ENCODE measurements at regions not wholly inside any gene's neighbourhood (a gene's known extent, or its start where the extent isn't known, plus 50 kb on each side); places are given as distances from the start of the nearest gene placed in this dataset.

DNA sequence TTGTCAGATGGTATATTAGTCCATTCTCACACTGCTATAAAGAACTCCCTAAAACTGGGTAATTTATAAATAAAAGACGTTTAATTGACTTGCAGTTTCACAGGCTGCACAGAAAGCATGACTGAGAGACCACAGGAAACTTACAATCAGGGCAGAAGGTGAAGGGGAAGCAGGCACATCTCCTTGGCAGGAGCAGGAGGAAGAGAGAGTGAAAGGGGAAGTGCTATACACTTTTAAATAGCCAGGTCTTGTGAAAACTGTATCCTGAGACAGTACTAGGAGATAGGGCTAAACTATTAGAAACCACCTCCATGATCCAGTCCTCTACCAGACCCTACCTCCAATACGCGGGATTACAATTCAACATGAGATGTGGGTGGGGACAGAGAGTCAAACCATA, 193.9 kb upstream of the KCNG1 start:
- no peak for DNase-seq

DNA sequence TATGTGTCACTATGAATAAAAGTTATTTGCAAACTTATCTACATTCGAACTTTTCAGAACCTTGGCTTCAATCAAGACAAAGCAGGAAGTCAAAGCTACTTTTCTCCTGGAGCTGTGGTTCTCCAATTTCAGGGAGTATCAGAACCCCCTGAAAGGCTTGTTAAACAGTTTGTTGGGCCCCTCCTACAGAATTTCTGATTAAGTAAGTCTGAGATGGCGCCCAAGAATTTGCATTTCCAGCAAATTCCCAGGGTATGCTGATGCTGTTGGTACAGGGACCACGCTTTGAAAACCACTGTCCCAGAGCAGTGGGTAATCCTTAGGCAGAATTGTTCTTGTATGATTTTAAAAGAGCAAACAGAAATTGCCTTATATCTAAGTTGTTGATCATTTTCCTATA, 189.9 kb upstream of the KCNG1 start:
- no peak for DNase-seq

DNA sequence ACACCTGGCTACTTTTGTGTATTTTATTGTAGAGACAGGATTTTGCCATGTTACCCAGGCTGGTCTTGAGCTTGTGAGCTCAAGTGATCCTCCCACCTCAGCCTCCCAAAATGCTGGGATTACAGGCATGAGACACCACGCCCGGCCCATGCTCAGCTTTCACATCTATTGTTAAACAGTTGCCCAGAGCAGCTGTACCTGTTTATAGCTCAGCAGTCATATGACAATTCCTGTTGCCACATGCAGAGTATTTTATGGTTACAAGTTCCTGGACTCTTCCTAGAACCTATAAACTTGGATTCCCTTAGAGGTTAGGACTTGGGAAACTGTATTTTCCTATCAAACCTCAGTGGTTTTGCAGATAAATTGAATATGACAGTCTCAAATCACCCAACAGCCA, 188.3 kb upstream of the KCNG1 start:
- DNase-seq, result no peak

DNA sequence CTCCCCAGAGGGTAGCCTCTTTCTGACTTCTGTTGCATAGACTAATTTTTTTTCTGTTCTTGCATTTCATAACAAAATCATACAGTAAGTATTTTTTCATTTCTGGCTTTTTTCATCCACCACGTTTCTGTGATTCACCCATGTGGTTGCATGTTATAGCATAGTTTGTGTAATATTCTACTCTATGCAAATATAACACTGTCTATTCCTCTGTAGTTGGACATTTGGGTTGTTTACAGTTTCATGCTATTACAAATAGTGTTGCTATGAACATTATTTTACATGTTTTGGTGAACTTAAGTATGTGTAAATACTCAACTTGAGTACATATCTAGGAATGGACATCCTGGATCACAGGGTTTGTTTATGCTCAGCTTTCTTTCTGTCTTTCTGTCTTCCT, 187.2 kb upstream of the KCNG1 start:
- DNase-seq, result no peak

DNA sequence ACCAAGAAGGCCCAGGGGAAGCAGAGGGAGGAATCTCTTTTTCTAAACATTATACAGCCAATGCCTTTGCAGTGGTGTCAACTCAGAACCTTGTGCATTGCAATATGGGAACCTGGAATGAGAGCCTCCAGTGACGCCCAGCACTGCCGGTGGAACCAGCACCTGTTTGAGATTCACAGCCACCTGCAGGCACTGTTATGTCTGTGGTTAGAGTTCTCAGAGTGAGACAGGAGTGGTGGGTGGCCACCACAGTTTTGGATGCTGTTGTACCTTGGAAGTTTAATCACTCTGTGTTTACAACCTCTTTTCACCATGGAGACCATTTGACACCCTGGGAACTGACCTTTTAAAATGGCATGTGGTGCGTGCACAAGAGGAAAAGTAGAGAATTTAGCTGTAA, 185.3 kb upstream of the KCNG1 start:
- DNase-seq, result no peak

DNA sequence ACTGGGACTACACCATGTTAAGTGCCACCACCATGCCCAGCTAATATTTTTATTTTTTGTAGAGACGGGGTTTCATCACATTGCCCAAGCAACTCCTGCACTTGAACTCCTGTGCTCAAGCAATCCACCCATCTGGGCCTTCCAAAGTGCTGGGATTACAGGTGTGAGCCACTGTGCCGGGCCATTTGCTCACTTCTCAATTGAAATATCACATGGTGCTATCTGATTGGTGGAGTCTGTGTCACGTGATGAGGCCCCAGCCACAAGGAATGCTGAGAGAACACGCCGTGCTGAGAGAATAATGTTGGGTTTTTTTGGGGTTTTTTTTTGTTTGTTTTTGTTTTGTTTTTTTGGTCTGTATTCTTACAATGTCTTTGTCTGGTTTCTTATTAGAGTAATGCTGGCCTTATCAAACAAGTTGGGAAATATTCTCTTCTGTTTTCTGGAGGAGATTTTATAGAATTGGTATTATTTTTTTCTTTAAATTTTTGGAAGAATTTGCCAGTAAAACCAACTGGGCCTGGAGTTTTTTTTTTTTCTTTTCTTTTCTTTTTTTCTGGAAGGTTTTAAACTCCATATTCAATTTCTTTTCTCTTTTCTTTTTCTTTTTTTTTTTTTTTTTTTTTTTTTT, 183.2 kb upstream of the KCNG1 start:
- no peak for DNase-seq

DNA sequence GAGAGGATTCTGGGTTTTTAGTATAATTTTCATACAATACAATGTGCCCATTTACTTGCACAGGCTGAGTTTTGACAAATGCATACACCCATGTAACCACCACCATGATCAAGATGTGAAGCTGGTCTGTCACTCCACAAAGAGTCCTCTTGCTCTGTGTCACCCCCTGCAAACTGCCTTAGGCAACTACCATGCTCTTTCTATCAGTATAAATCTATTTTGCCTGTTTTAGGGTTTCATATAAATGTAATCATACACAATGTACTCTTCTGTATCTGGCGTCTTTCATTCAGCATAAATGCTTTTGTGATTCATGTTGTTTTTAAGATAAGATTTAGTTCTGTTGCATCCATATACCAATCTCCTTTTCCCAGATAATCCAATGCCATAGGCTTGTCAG, 181.9 kb upstream of the KCNG1 start:
- DNase-seq, result no peak

DNA sequence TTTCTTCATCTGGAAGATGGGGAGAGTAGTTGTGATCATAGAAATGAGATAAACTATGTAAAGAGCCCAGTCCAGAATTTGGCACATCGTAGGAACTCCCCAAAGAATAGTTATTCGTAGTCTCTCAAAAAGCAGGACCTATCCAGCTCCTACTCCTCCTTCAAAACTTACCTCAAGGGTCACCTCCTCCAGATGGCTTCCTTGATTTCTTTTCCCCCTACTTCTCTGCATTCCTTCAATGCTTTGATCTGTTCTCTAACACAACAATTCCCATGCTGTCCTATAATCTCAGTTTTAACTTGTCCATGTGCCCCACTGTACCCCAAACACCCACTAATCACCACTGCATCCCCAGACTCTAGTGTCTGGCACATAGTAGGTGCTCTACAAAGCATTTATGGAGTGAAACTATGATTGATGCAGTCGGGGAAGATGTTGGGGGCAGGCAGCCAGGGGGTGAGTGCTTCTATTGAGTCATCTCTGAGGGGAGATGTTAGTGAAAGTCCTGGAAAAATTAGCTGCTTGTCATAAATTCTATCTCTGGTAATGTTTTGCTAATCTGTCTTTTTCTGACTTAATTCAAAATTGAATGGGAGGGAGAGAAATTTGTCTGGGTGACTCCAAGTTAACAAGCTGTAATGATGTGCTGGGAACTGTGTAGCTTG, 181.3 kb upstream of the KCNG1 start:
- no peak for DNase-seq

DNA sequence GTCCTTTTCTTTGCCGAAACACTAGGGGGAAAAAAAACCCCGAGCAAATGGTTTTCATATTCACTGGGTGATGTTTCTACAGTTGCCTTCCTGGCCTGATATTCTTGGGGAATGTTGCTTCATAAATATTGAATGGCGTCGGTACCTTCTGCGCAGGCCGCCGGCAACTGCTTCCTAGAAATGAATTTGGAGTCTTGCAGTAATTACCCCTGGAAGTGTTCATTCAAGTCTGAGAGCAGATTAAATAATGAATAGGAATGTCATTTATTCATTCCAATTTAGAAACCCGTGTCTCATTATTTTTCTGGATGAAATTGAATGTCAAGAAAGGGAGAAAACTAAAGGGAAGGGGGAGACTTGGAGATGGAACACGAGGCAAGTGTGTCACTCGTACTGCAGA, 179.4 kb upstream of the KCNG1 start:
- no peak for DNase-seq

DNA sequence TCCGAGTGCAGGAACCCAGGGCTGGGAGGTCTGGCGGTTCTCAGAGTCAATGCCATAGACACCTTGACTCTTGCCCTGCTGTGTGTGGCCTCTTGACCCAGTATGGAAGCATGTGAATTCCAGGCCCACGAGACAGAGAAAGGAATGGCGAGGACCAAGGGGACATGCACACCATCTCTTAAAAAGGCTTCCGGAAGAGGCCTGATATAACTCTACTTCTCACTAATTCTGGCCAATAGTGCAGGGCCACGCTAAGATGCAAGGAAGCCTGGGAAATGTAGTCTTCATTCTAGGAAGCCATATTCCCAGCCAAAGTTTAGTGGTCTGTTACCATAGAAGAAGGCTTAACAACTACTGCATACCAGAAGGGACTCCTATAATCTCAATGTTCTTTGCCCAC, 177.0 kb upstream of the KCNG1 start:
- DNase-seq, result no peak

DNA sequence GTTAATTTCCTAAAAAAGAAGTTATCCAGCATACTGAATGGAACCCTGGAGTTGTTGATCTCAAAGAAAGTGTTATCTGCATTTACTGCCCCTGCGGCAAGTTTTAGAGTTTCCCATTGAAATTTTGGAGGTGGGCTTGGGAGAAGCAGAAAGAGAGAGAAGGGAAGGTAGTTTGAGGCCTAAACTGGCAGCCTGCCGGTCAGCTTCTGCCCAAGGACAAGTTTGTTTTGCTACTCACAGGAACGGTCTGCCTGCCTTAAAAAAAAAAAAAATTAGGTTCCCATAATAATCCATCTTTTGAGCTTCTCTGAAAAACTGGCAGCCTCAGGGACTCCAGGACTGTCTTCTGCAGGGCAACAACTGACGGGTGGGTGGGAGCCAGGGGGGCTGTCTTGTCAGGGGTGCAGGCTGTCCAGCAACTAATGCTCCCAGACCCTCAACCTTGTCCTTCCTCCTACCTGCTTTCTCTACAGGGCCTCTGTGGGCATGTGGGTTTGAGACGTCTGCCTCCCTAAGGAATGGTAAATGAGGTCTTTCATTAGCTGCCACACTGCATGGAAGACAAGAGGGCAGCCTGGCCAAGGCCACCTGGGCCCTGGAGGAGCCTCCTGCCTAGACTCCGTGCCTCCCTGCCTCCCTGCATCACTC, 176.1 kb upstream of the KCNG1 start:
- no peak for DNase-seq

DNA sequence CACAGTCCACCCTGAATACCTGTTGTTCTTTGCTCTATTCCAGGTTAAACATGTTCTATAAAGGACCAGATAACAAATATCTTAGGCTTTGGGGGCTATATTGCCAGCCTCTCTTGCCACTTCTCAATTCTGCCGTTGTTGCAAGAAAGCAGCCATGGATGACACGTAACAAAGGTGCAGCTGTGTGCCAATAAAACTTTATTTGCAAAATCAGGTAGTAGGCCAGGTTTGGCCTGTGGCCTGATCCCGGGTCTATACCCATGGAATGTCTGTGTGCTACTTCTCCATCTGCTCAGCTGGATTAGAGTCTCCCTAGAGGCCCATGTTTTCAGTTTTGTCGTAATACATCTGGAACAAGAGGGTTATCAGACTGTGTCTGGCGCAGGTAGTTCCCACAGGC, 175.3 kb upstream of the KCNG1 start:
- no peak for DNase-seq

DNA sequence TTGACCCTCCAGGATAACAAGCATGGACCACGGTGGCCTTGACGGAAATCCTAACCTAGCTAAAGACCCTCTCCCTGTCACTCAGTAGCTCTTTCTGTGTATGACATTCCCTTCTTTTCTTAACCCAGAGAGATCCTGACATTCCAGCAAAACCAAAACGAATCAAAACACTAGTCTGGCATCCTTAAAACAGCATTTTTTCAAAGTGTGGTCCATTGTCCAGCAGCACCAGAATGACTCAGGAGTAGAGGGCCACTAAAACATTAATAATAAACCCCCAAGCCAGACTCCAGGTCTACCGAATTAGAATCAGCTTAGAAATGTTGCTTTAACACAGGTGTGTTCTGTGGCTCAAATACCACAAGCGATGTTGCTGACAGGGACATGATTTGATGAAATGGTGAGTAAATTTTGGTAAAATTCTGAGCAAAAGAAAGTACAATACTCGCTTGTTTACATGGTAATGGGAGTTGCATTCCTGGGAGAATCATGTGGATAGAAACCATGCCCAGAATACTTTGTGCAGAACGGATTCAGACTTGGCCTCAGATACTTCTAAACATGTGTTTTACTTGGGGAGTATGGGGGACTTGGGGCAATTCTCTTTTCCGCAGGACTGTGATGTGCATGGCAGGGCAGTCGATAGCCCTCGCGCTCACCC, 174.2 kb upstream of the KCNG1 start:
- no peak for DNase-seq

DNA sequence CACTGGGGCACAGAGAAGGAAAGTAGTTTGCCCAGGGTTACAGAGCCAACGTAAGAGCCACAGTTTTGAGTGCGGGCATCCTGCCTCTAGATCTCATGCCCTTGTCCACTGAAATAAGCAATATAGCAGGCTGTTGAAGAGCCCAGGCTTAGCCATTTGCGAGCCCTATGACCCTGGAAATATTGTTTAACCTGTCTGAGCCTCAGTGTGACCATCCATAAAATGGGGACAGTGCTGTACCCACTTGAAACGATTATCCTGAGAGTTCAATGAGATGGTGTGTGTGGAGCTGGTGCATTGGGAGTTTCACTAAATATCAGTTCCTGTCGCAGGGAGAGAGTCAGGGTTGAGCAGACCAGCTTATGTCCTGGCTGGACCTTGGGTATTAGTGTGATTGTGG, 173.1 kb upstream of the KCNG1 start:
- DNase-seq, result no peak

DNA sequence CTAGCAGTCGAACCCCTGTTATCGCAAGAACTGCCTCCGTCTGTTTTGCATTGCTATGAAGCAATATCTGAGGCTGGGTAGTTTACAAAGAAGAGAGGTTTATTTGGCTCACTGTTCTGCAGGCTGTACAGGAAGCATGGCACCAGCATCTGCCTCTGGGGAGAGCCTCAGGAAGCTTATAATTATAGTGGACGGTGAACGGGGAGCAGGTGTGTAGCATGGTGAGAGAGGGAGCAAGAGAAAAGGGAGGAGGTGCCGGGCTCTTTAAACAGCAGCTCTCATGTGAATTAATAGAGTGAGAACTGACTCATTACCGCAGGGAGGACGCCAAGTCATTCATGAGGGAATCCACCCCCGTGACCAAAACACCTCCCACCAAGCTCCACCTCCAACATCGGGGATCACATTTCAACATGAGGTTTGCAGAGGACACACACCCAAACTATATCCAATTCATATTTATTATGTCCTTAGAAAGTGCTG, 172.6 kb upstream of the KCNG1 start:
- DNase-seq, result no peak

DNA sequence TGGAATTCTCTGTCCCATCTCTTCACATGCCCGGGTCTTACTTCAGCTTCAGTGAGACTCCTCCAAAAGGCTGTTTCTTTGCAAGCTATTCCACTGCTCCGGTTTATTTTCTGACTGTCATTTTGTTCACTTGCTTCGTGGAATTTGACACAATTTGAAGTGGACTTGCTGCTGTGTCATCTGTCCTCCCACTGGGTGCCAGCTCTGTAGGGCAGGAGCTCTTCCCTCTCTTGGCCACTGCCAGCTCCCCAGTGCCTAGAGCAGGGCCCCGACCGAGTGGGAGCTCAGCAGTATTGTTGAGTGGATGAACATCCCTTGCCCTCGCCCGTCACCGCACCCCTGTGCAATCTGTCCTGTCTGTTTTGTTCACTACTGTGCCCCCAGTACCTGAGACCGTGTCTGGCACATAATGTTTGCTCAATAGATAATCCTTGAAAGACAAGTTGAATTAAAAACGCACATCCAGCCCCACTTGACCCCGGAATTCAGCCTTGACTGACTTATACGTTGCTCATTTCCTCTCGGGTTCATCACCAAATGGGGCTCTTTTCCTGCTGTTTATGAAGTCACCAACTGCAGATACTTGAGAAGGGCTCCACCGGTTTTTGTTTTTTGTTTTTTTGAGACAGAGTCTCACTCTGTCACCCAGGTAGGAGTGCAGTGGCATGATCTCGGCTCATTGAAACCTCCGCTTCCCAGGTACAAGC, 170.3 kb upstream of the KCNG1 start:
- DNase-seq, result no peak

DNA sequence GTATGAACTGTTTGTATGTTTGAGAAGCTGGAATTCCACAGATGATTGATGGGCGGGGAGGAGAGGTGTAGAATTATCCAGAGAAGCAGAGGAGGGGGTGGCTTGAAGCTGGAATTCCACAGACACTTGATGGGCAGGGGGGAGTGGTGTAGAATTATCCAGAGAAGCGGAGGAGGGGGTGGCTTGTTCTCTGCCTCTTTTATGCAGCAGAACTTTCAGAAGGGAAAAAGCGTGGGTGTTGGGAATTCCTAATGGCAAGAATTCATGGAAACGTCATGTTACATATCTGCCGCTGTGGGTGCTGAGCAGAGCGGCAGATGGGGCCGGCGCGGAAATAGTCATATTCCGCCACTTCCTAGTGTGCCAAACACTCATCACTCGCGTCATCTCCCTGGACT, 167.9 kb upstream of the KCNG1 start:
- DNase-seq, result no peak

DNA sequence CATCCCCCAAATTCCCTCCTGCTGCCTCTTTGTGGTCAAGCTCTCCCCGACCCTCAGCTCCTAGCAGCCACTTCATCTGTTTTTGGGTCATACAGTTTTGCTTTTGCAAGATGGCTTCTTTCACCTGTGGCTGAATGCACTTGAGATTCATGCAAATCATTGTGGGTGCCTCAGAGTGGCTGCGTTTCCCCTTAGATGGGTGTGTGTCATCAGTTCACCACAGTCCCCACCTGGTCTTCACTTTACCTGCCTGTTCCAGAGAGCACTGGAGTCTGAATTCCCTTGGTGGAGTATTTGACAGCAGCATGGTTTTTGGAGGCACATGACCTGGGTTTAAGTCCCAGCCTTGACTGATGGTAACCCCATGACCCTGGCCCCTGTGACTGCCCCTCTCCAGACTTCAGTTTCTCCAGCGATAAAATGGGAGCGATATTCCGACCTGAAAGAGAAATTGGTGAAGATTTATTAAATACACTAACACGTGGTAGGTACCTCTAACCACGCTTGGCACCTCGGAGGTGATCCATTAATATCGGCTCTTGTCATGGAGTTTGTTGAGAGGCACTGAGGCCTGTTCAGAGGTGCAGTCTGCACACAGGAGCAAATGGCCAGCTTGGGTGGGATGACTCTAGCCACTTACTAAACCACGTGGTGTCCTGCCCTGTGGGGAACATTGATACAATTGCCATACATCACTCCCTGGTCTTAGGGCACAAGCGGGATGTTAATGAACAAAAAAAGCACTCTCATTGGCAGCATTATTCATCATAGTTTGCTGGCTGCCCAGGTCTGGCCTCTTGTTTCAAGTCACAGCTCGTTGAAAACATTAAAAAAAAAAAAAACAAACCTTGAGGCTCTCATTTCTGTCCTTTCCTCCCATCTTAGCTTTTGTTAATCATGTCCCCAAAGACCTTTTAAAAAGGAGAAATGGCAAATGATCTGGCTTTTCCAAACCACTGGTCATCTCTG, 167.2 kb upstream of the KCNG1 start:
- DNase-seq, result no peak

DNA sequence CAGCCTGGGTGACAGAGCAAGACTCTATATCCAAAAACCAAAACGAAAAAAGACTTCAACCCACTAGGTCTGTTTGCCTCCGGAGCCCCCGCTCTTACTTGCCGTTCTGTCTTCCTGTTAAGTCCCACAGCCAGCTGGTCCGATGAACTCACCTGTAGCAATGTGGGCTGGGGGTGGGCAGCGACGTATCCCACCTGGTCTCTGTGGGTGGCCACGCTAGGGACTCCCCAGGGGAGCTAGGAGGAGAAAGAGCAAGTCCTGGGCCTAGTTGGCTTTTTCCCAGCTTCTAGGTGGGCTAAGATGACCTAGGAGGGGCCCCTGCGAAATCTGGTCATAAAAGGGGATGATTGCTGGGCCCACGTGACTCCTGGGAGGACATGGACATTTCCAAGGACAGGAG, 166.0 kb upstream of the KCNG1 start:
- no peak for DNase-seq

DNA sequence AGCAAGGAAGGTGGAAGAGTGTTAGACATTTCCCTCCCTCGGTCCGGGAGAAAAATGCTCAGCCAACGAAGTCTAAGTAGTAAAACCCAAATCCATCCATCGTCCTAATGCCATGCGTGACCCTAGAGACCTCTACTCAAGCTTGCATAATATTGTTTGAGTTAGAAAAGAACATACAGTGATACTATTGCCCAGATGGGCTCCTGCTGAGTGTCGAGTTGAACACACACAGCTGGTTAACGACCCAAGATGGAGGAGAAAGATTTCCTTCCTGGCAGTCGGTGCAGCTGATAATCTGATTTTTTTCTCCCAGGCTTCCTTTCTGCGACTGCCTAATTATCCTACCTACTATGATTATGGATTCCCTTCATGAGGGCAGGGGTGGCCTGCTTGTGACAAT, 164.4 kb upstream of the KCNG1 start:
- DNase-seq, result peak; percentile 42

DNA sequence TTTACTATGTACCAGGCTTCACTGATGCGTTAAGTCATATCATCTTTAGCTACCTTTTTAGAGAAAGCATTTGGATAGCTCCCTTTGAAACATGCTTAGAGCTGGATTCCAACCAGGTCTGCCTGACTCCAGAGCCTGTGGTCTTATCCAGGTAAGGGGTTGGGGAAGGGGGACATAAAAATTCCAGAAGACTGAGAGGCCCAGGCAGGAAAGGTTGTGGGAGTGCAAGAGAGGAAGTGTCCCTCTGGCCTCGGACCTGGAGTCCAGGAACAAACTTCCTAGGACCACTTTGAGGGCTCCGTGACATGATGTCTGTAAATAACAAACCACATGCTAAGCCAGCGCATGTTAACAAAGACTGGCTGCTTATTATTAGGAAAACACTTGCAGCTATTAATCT, 163.0 kb upstream of the KCNG1 start:
- DNase-seq, result no peak

DNA sequence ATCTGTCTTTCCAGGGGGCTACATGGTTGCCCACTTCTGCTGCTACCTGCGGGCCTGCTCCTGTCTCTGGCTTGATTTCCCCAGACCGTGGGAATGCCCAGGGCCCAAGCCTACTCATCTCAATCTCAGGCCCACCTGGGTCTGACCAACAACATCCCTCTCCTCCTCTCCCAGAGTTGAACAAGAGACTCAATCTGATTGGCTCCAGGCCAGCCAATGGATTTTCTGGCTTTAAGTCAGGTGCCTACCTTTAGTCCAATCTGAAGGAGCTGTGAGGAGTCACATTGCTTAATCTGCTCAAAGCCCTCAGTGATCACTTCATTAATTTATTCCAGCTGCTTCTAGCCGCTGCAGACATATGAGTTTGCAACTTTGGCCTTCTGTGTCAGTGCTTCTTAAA, 162.4 kb upstream of the KCNG1 start:
- DNase-seq, result no peak
